DOHH2 (cell line): ENCODE measurements at regions not wholly inside any gene's neighbourhood (a gene's known extent, or its start where the extent isn't known, plus 50 kb on each side); places are given as distances from the start of the nearest gene placed in this dataset.

Experiments used
- H3F3A ChIP-seq: fragments of 200-600 bp; sonication (generic), shearing (Covaris generic); 2 replicates; pipeline ENCODE4 v1.6.0; 2016; ENCODE audit warnings: antibody characterized with exemption, mild to moderate bottlenecking; ENCODE audit not compliant: control insufficient read depth, insufficient read depth
- H3K27ac ChIP-seq: fragments of 200-600 bp; sonication (generic); 2 replicates; pipeline ENCODE4 v1.5.1; 2014; ENCODE audit warnings: low read depth, mild to moderate bottlenecking, low read length, moderate library complexity
- H3K27me3 ChIP-seq: fragments of 200-600 bp; sonication (generic); 2 replicates; pipeline ENCODE4 v1.6.1; 2014; ENCODE audit warnings: mild to moderate bottlenecking, low read length, mixed read lengths; ENCODE audit not compliant: control insufficient read depth
- H3K36me3 ChIP-seq: fragments of 200-600 bp; sonication (generic); 2 replicates; pipeline ENCODE4 v1.6.1; 2014; ENCODE audit warnings: mild to moderate bottlenecking, low read length, moderate library complexity, mixed read lengths; ENCODE audit not compliant: control insufficient read depth
- H3K4me1 ChIP-seq: fragments of 200-600 bp; sonication (generic); 2 replicates; pipeline ENCODE4 v1.6.1; 2014; ENCODE audit warnings: mild to moderate bottlenecking, low read length, mixed read lengths; ENCODE audit not compliant: control insufficient read depth
- H3K4me2 ChIP-seq: fragments of 200-600 bp; sonication (generic); 2 replicates; pipeline ENCODE4 v1.6.0; 2014; ENCODE audit warnings: mild to moderate bottlenecking, low read length, moderate library complexity
- H3K4me3 ChIP-seq: fragments of 200-600 bp; sonication (generic); 2 replicates; pipeline ENCODE4 v1.5.1; 2014; ENCODE audit warnings: mild to moderate bottlenecking, low read length, mixed read lengths
- H3K79me2 ChIP-seq: fragments of 200-600 bp; sonication (generic); 2 replicates; pipeline ENCODE4 v1.6.1; 2014; ENCODE audit warnings: mild to moderate bottlenecking, low read length, mixed read lengths; ENCODE audit not compliant: control insufficient read depth
- H3K9me2 ChIP-seq: fragments of 200-600 bp; sonication (generic); replicated peaks from 2 replicates; pipeline ENCODE4 v1.6.1; 2014; ENCODE audit warnings: mild to moderate bottlenecking, low read length, mixed read lengths; ENCODE audit not compliant: control insufficient read depth
- H3K9me3 ChIP-seq: fragments of 200-600 bp; sonication (generic); 2 replicates; pipeline ENCODE4 v1.6.1; 2014; ENCODE audit warnings: antibody characterized with exemption, low read length, mixed read lengths; ENCODE audit not compliant: control insufficient read depth, insufficient read depth
- H4K20me1 ChIP-seq: fragments of 200-600 bp; sonication (generic); 2 replicates; pipeline ENCODE4 v1.6.0; 2014; ENCODE audit warnings: low read depth, mild to moderate bottlenecking, antibody characterized with exemption, low read length, moderate library complexity; ENCODE audit not compliant: control insufficient read depth, insufficient read depth
- CTCF ChIP-seq: fragments of 200-600 bp; sonication (generic); IDR thresholded peaks from one replicate; pipeline ENCODE4 v1.5.1; 2014; ENCODE audit warnings: antibody characterized with exemption, mild to moderate bottlenecking, low read depth, low read length; ENCODE audit not compliant: poor library complexity, severe bottlenecking
- EZH2phosphoT487 ChIP-seq: fragments of 200-600 bp; sonication (generic); IDR thresholded peaks from 2 replicates; pipeline ENCODE4 v1.6.1; 2017; ENCODE audit warnings: borderline replicate concordance, mild to moderate bottlenecking, antibody characterized with exemption, low read length, moderate library complexity, mixed read lengths

GRCh38 chr6:12555267-12555666 is 161.3 kb upstream of the PHACTR1 start:
- Histone ChIP-seq H3K4me3 (no peak overlapping the region), H4K20me1 (no peaks in the 10 kb centered on the region), H3K4me1 (no peaks in the 10 kb centered on the region), H3K9me3 (no peaks in the 10 kb centered on the region), H3K27ac (no peak overlapping the region), H3K9me2 (no peaks in the 10 kb centered on the region), H3K27me3 (no peaks in the 10 kb centered on the region), H3K79me2 (no peaks in the 10 kb centered on the region), H3K36me3 (no peaks in the 10 kb centered on the region), H3K4me2 (no peak overlapping the region), H3F3A (no peaks in the 10 kb centered on the region)
- TF ChIP-seq CTCF (no peak), EZH2phosphoT487 (no peak)

DNA sequence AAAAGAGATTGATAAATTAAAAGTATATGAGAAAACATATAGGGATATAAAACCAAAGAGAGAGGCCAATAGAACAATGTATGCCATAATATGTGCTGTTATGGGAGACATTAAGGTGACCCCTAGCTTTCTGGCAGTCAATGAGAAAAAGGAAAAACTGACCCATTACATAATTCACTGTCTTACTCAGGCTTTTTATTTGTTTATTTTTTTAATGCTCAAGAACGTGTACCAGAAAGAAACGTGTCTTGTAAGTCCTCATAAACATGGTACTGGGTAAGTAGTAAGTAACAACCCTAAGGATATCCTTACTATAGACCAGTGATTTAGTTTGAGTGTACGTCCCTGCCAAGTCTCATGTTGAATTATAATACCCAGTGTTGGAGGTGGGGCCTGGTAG is 160.8 kb upstream of the PHACTR1 start:
- Histone ChIP-seq H3K4me1 (no peaks in the 10 kb centered on the region), H3K9me2 (no peaks in the 10 kb centered on the region), H3K79me2 (no peaks in the 10 kb centered on the region), H3K27me3 (no peaks in the 10 kb centered on the region), H3K36me3 (no peaks in the 10 kb centered on the region), H3K4me3 (no peak overlapping the region), H3K4me2 (no peak overlapping the region), H3F3A (no peaks in the 10 kb centered on the region), H4K20me1 (no peaks in the 10 kb centered on the region), H3K27ac (no peak overlapping the region), H3K9me3 (no peaks in the 10 kb centered on the region)
- TF ChIP-seq EZH2phosphoT487 (no peak), CTCF (no peak)

- Histone ChIP-seq H3K79me2 (no peaks in the 10 kb centered on the region), H4K20me1 (no peaks in the 10 kb centered on the region), H3K36me3 (no peaks in the 10 kb centered on the region), H3K9me3 (no peaks in the 10 kb centered on the region), H3K27ac (no peak overlapping the region), H3K4me1 (no peaks in the 10 kb centered on the region), H3K4me3 (no peak overlapping the region), H3K9me2 (no peaks in the 10 kb centered on the region), H3K27me3 (no peaks in the 10 kb centered on the region), H3K4me2 (no peak overlapping the region), H3F3A (no peaks in the 10 kb centered on the region)
- TF ChIP-seq EZH2phosphoT487, result no peak
- no peak for TF ChIP-seq CTCF
These were observed 158.8 kb upstream of the PHACTR1 start for GRCh38 chr6:12557765-12558164.

DNA sequence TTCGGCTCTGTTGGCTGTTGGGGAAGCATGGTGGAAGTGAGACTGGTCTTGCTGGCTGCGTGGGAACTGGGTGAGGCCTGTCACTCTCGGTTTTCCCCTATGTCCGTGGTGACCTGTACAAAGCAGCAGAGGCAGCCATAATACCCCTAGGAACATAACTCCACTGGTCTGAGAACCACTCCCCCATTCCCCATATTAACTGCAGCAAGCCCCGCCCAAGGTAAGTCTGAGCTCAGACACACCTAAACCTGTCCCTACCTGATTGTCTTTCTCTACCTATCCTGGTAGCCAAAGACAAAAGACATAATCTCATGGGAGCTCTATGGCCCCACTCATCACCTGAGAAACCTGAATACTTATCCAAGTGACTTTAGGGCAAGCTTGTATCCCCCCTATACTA is 156.3 kb upstream of the PHACTR1 start:
- Histone ChIP-seq H3K9me3 (no peaks in the 10 kb centered on the region), H3K4me1 (no peaks in the 10 kb centered on the region), H3K36me3 (no peaks in the 10 kb centered on the region), H3K4me3 (no peak overlapping the region), H3K27ac (no peak overlapping the region), H3K27me3 (no peaks in the 10 kb centered on the region), H3K79me2 (no peaks in the 10 kb centered on the region), H3F3A (no peaks in the 10 kb centered on the region), H3K9me2 (no peaks in the 10 kb centered on the region), H3K4me2 (no peak overlapping the region), H4K20me1 (no peaks in the 10 kb centered on the region)
- TF ChIP-seq CTCF, result no peak
- no peak for TF ChIP-seq EZH2phosphoT487
